ENCODE measurements at regions not wholly inside any gene's neighbourhood (a gene's known extent, or its start where the extent isn't known, plus 50 kb on each side); places are given as distances from the start of the nearest gene placed in this dataset.
"Not testable (repeated sequence)": the region's sequence is repeated elsewhere in the genome, so short reads cannot be mapped to it uniquely, and the experiment has no call there.

GRCh38 chr2:57674025-57674424 is 372.6 kb upstream of the VRK2 start:
- no peak for TF ChIP-seq JUND (IDR thresholded peaks at IDR 0.05; ENCODE audit: low read depth)
- DNase-seq (ENCODE audit: low read depth in 1 of 2, low spot score in 1 of 2) = no peak
- in situ Hi-C loops (cut with HindIII; ENCODE audit: low pct_unique_long_range_greater_than_20kb, low sequenced_read_pairs) = no loop called here

GRCh38 chr2:57674743-57675142 is 371.9 kb upstream of the VRK2 start:
- no peak for DNase-seq (ENCODE audit: low read depth in 1 of 2, low spot score in 1 of 2)
- in situ Hi-C loops (cut with HindIII; ENCODE audit: low pct_unique_long_range_greater_than_20kb, low sequenced_read_pairs) = no loop called here
- no peak for TF ChIP-seq JUND (IDR thresholded peaks at IDR 0.05; ENCODE audit: low read depth)

GRCh38 chr2:57677296-57677695 is 369.3 kb upstream of the VRK2 start:
- no peak for TF ChIP-seq JUND (IDR thresholded peaks at IDR 0.05; ENCODE audit: low read depth)
- DNase-seq (ENCODE audit: low read depth in 1 of 2, low spot score in 1 of 2) = no peak
- in situ Hi-C loops (cut with HindIII; ENCODE audit: low pct_unique_long_range_greater_than_20kb, low sequenced_read_pairs) = no loop called here

- DNase-seq (ENCODE audit: low read depth in 1 of 2, low spot score in 1 of 2) = no peak
- in situ Hi-C loops (cut with HindIII; ENCODE audit: low pct_unique_long_range_greater_than_20kb, low sequenced_read_pairs) = no loop called here
- no peak for TF ChIP-seq JUND (IDR thresholded peaks at IDR 0.05; ENCODE audit: low read depth)
These were observed 365.0 kb upstream of the VRK2 start for GRCh38 chr2:57681650-57682049.

- TF ChIP-seq JUND (IDR thresholded peaks at IDR 0.05; ENCODE audit: low read depth) = no peak
- no peak for DNase-seq (ENCODE audit: low read depth in 1 of 2, low spot score in 1 of 2)
- in situ Hi-C loops (cut with HindIII; ENCODE audit: low pct_unique_long_range_greater_than_20kb, low sequenced_read_pairs) = no loop called here
These were observed 361.6 kb upstream of the VRK2 start for GRCh38 chr2:57685032-57685431.

- in situ Hi-C loops (cut with HindIII; ENCODE audit: low pct_unique_long_range_greater_than_20kb, low sequenced_read_pairs) = no loop called here
- DNase-seq (ENCODE audit: low read depth in 1 of 2, low spot score in 1 of 2) = no peak
- TF ChIP-seq JUND (IDR thresholded peaks at IDR 0.05; ENCODE audit: low read depth) = no peak
These were observed 354.2 kb upstream of the VRK2 start for GRCh38 chr2:57692395-57692794.

- in situ Hi-C loops (cut with HindIII; ENCODE audit: low pct_unique_long_range_greater_than_20kb, low sequenced_read_pairs) = no loop called here
- no peak for TF ChIP-seq JUND (IDR thresholded peaks at IDR 0.05; ENCODE audit: low read depth)
- DNase-seq (ENCODE audit: low read depth in 1 of 2, low spot score in 1 of 2) = no peak
These were observed 353.4 kb upstream of the VRK2 start for GRCh38 chr2:57693177-57693576.

GRCh38 chr2:57693965-57694364 is 352.6 kb upstream of the VRK2 start:
- no peak for DNase-seq (ENCODE audit: low read depth in 1 of 2, low spot score in 1 of 2)
- TF ChIP-seq JUND (IDR thresholded peaks at IDR 0.05; ENCODE audit: low read depth) = no peak
- in situ Hi-C loops (cut with HindIII; ENCODE audit: low pct_unique_long_range_greater_than_20kb, low sequenced_read_pairs) = no loop called here

- peak in 1 of 2 experiments; percentile 5 for DNase-seq (ENCODE audit: low read depth in 1 of 2, low spot score in 1 of 2)
- no peak for TF ChIP-seq JUND (IDR thresholded peaks at IDR 0.05; ENCODE audit: low read depth)
- in situ Hi-C loops (cut with HindIII; ENCODE audit: low pct_unique_long_range_greater_than_20kb, low sequenced_read_pairs) = no loop called here
These were observed 350.6 kb upstream of the VRK2 start for GRCh38 chr2:57696016-57696415.

GRCh38 chr2:57698392-57698791 is 348.2 kb upstream of the VRK2 start:
- no peak for DNase-seq (ENCODE audit: low read depth in 1 of 2, low spot score in 1 of 2)
- no peak for TF ChIP-seq JUND (IDR thresholded peaks at IDR 0.05; ENCODE audit: low read depth)
- in situ Hi-C loops (cut with HindIII; ENCODE audit: low pct_unique_long_range_greater_than_20kb, low sequenced_read_pairs) = no loop called here

- in situ Hi-C loops (cut with HindIII; ENCODE audit: low pct_unique_long_range_greater_than_20kb, low sequenced_read_pairs) = no loop called here
- no peak for TF ChIP-seq JUND (IDR thresholded peaks at IDR 0.05; ENCODE audit: low read depth)
- DNase-seq (ENCODE audit: low read depth in 1 of 2, low spot score in 1 of 2) = no peak
These were observed 347.6 kb upstream of the VRK2 start for GRCh38 chr2:57698935-57699449.

GRCh38 chr2:57701391-57701791 is 345.2 kb upstream of the VRK2 start:
- in situ Hi-C loops (cut with HindIII; ENCODE audit: low pct_unique_long_range_greater_than_20kb, low sequenced_read_pairs) = no loop called here
- no peak for TF ChIP-seq JUND (IDR thresholded peaks at IDR 0.05; ENCODE audit: low read depth)
- peak in 1 of 2 experiments; percentile 13 for DNase-seq (ENCODE audit: low read depth in 1 of 2, low spot score in 1 of 2)

- in situ Hi-C loops (cut with HindIII; ENCODE audit: low pct_unique_long_range_greater_than_20kb, low sequenced_read_pairs) = no loop called here
- no peak for DNase-seq (ENCODE audit: low read depth in 1 of 2, low spot score in 1 of 2)
- TF ChIP-seq JUND (IDR thresholded peaks at IDR 0.05; ENCODE audit: low read depth) = no peak
These were observed 343.2 kb upstream of the VRK2 start for GRCh38 chr2:57703407-57703806.

GRCh38 chr2:57707794-57708193 is 338.8 kb upstream of the VRK2 start:
- DNase-seq (ENCODE audit: low read depth in 1 of 2, low spot score in 1 of 2); in situ Hi-C loops (cut with HindIII; ENCODE audit: low pct_unique_long_range_greater_than_20kb, low sequenced_read_pairs): not testable (repeated sequence)

Measured in T47D (cell line).